NCI-H345 treated with DMSO at 0.1 percent for 48 hours (cell line): ENCODE measurements at regions not wholly inside any gene's neighbourhood (a gene's known extent, or its start where the extent isn't known, plus 50 kb on each side); places are given as distances from the start of the nearest gene placed in this dataset.
"Not testable (repeated sequence)": the region's sequence is repeated elsewhere in the genome, so short reads cannot be mapped to it uniquely, and the experiment has no call there.

Experiments used
- DNase-seq: peaks from one replicate; lab custom pipeline; 2025; ENCODE audit not compliant: unreplicated experiment; lab: John Stamatoyannopoulos, UW

GRCh38 chr1:234769284-234769985 is 159.5 kb upstream of the IRF2BP2 start:
- no peak for DNase-seq

GRCh38 chr1:234768569-234769283 is 158.7 kb upstream of the IRF2BP2 start:
- DNase-seq = no peak

- DNase-seq = no peak
Observed at GRCh38 chr1:234768171-234768568, 158.2 kb upstream of the IRF2BP2 start.

- no peak for DNase-seq
Observed at GRCh38 chr1:234765672-234766071, 155.7 kb upstream of the IRF2BP2 start.

GRCh38 chr1:234765181-234765580 is 155.2 kb upstream of the IRF2BP2 start:
- DNase-seq = no peak

GRCh38 chr1:234763910-234764309 is 153.9 kb upstream of the IRF2BP2 start:
- DNase-seq = no peak

- no peak for DNase-seq
Observed at GRCh38 chr1:234763367-234763766, 153.4 kb upstream of the IRF2BP2 start.

GRCh38 chr1:234762127-234762526 is 152.1 kb upstream of the IRF2BP2 start:
- DNase-seq = not testable (repeated sequence)

- DNase-seq = no peak
Observed at GRCh38 chr1:234760303-234760723, 150.3 kb upstream of the IRF2BP2 start.

GRCh38 chr1:234759888-234760287 is 149.9 kb upstream of the IRF2BP2 start:
- no peak for DNase-seq

GRCh38 chr1:234758851-234759250 is 148.9 kb upstream of the IRF2BP2 start:
- no peak for DNase-seq

- no peak for DNase-seq
Observed at GRCh38 chr1:234756857-234757256, 146.9 kb upstream of the IRF2BP2 start.

- no peak for DNase-seq
Observed at GRCh38 chr1:234756066-234756774, 146.2 kb upstream of the IRF2BP2 start.

GRCh38 chr1:234755449-234755863 is 145.5 kb upstream of the IRF2BP2 start:
- no peak for DNase-seq

GRCh38 chr1:234753979-234754378 is 144.0 kb upstream of the IRF2BP2 start:
- no peak for DNase-seq

GRCh38 chr1:234752927-234753326 is 142.9 kb upstream of the IRF2BP2 start:
- no peak for DNase-seq

- DNase-seq = no peak
Observed at GRCh38 chr1:234751678-234752077, 141.7 kb upstream of the IRF2BP2 start.

- peak; percentile 90 for DNase-seq
Observed at GRCh38 chr1:234750922-234751627, 141.1 kb upstream of the IRF2BP2 start.

- DNase-seq = no peak
Observed at GRCh38 chr1:234748713-234749112, 138.7 kb upstream of the IRF2BP2 start.

- DNase-seq = no peak
Observed at GRCh38 chr1:234748066-234748465, 138.1 kb upstream of the IRF2BP2 start.

- no peak for DNase-seq
Observed at GRCh38 chr1:234746798-234747196, 136.8 kb upstream of the IRF2BP2 start.
